Lung (tissue), 11 donors: ENCODE measurements at regions not wholly inside any gene's neighbourhood (a gene's known extent, or its start where the extent isn't known, plus 50 kb on each side); places are given as distances from the start of the nearest gene placed in this dataset.

ENCODE experiments used
- ATAC-seq: fragments of 200-7000 bp; cut with Tn5 transposase; one replicate; pipeline ENCODE4 v1.9.1; 2020; ENCODE audit warnings: moderate number of reproducible peaks; ENCODE audit not compliant: insufficient read depth, low FRiP score
- DNase-seq, 3 donors: peaks; one replicate each; pipeline ENCODE4 v3.0.0-alpha.2; 2013 to 2017
- H3K27ac ChIP-seq, 2 donors: one replicate each; pipeline ENCODE4 v1.5.1; 2013; ENCODE audit warnings: mild to moderate bottlenecking in 2 of 2, moderate library complexity in 2 of 2, control low read depth in 1 of 2, inconsistent platforms in 1 of 2, low read depth in 1 of 2, low read length in 1 of 2
- H3K27me3 ChIP-seq, 3 donors: one replicate each; pipeline ENCODE4 v1.5.1; 2013; ENCODE audit warnings: low read length in 2 of 3; ENCODE audit not compliant: control insufficient read depth in 3 of 3, insufficient read depth in 3 of 3
- H3K36me3 ChIP-seq, 4 donors: one replicate each; pipeline ENCODE4 v1.5.1; 2013; ENCODE audit warnings: low read length in 4 of 4, mild to moderate bottlenecking in 1 of 4, moderate library complexity in 1 of 4; ENCODE audit not compliant: control insufficient read depth in 4 of 4, insufficient read depth in 4 of 4
- H3K4me1 ChIP-seq, 5 donors: one replicate each; pipeline ENCODE4 v1.5.1; 2013; ENCODE audit warnings: low read length in 5 of 5, mild to moderate bottlenecking in 2 of 5, moderate library complexity in 1 of 5; ENCODE audit not compliant: control insufficient read depth in 5 of 5, insufficient read depth in 5 of 5
- H3K4me3 ChIP-seq: one replicate; pipeline ENCODE4 v1.5.1; 2013; ENCODE audit warnings: mild to moderate bottlenecking, control low read depth, moderate library complexity
- H3K9ac ChIP-seq, 2 donors: one replicate each; pipeline ENCODE4 v1.5.1; 2013; ENCODE audit warnings: low read length in 2 of 2, control low read depth in 1 of 2; ENCODE audit not compliant: insufficient read depth in 1 of 2
- H3K9me3 ChIP-seq, 4 donors: one replicate each; pipeline ENCODE4 v1.5.1; 2013; ENCODE audit warnings: low read length in 3 of 4, mild to moderate bottlenecking in 1 of 4, moderate library complexity in 1 of 4; ENCODE audit not compliant: control insufficient read depth in 4 of 4, insufficient read depth in 3 of 4
- CTCF ChIP-seq: IDR thresholded peaks from 2 replicates; pipeline ENCODE4 v1.5.1; 2012; ENCODE audit warnings: mild to moderate bottlenecking; ENCODE audit errors: control extremely low read depth, extremely low read depth
- WGBS, 2 donors: extraction: QIAGEN DNeasy Blood & Tissue Kit; methylation state at CpG; one replicate each; pipeline ENCODE4 v1.1.7; 2013; 5-methylcytosine and 5-hydroxymethylcytosine counted together
- donor health status: control.
- donor health status: control.
- donor health status: Bipolar disorder and iron deficiency.
- donor health status: healthy.
- donor health status: DM: yes; HTN: yes; CAD: no.

- ATAC-seq (no peak), DNase-seq (no peak)
- Histone ChIP-seq H3K27ac (no peak overlapping the region), H3K4me3 (no peak overlapping the region), H3K27me3 (no peaks in the 10 kb centered on the region), H3K36me3 (no peaks in the 10 kb centered on the region), H3K9ac (no peak overlapping the region), H3K4me1 (no peaks in the 10 kb centered on the region), H3K9me3 (no peaks in the 10 kb centered on the region)
- TF ChIP-seq CTCF, result no peak
- 92 to 95% methylated on average over 3 of the region's 3 CpGs for WGBS, 2 donors
These were observed 1061.2 kb downstream of the CDH11 start for GRCh38 chr16:64060631-64061030.

- no peaks in the 10 kb centered on the region for H3K36me3 ChIP-seq
- no peaks in the 10 kb centered on the region for H3K27me3 ChIP-seq
- no peak for TF ChIP-seq CTCF
- WGBS, 2 donors, result 83 to 87% methylated on average over 3 of the region's 3 CpGs
- DNase-seq (no peak), ATAC-seq (no peak)
- no peak overlapping the region for H3K4me3 ChIP-seq
- H3K9ac ChIP-seq, result no peak overlapping the region
- H3K27ac ChIP-seq, result no peak overlapping the region
- H3K9me3 ChIP-seq, result peaks cover 0 to 4% (median 0%) of the 10 kb centered on the region in 4 donors
- no peaks in the 10 kb centered on the region for H3K4me1 ChIP-seq
These were observed 1063.2 kb downstream of the CDH11 start for GRCh38 chr16:64058685-64059084.

GRCh38 chr16:64051824-64052223 is 1070.0 kb downstream of the CDH11 start:
- no peak for ATAC-seq
- H3K4me1 ChIP-seq, result no peaks in the 10 kb centered on the region
- DNase-seq, result peak in 2 of 3 donors; percentile 23 to 48
- no peak overlapping the region for H3K4me3 ChIP-seq
- TF ChIP-seq CTCF, result no peak
- no peak overlapping the region for H3K9ac ChIP-seq
- peaks cover 0 to 4% (median 2%) of the 10 kb centered on the region in 4 donors for H3K9me3 ChIP-seq
- H3K27ac ChIP-seq, result no peak overlapping the region
- H3K36me3 ChIP-seq, result no peaks in the 10 kb centered on the region
- H3K27me3 ChIP-seq, result no peaks in the 10 kb centered on the region

- Histone ChIP-seq H3K9me3 (peaks cover 0 to under 1% (median 0%) of the 10 kb centered on the region in 4 donors), H3K4me3 (no peak overlapping the region), H3K9ac (no peak overlapping the region), H3K27me3 (no peaks in the 10 kb centered on the region), H3K36me3 (no peaks in the 10 kb centered on the region), H3K4me1 (no peaks in the 10 kb centered on the region), H3K27ac (no peak overlapping the region)
- DNase-seq, result no peak
- TF ChIP-seq CTCF, result no peak
- 91 to 98% methylated on average over 1 of the region's 1 CpG for WGBS, 2 donors
- ATAC-seq, result no peak
These were observed 1074.0 kb downstream of the CDH11 start for GRCh38 chr16:64047878-64048277.
